Activated CD4-positive, alpha-beta memory T cell treated with anti-CD3 and anti-CD28 coated beads for 36 hours (primary cell): ENCODE measurements at regions not wholly inside any gene's neighbourhood (a gene's known extent, or its start where the extent isn't known, plus 50 kb on each side); places are given as distances from the start of the nearest gene placed in this dataset.
"Not testable (repeated sequence)": the region's sequence is repeated elsewhere in the genome, so short reads cannot be mapped to it uniquely, and the experiment has no call there.

Experiments used
- CTCF ChIA-PET: fragments of 350-600 bp; sonication (Branson Sonifier 250); formaldehyde crosslinking; loops from one replicate; lab custom pipeline; 2021; ENCODE audit warnings: antibody characterized with exemption, inconsistent platforms; lab: Charles Lee
- POLR2A ChIA-PET: fragments of 350-600 bp; sonication (Branson Sonifier 250); formaldehyde crosslinking; loops from one replicate; lab custom pipeline; 2021; ENCODE audit warnings: antibody characterized with exemption; lab: Charles Lee
- DNase-seq: peaks from one replicate; pipeline ENCODE4 v3.0.0-alpha.2; 2020
- H3K27ac Mint-ChIP-seq: one replicate; pipeline ENCODE4 v1.8.0; 2021; ENCODE audit warnings: mixed read lengths
- H3K27me3 Mint-ChIP-seq: one replicate; pipeline ENCODE4 v1.8.0; 2021; ENCODE audit warnings: mixed read lengths
- H3K36me3 Mint-ChIP-seq: one replicate; pipeline ENCODE4 v1.8.0; 2021; ENCODE audit warnings: mixed read lengths
- H3K4me1 Mint-ChIP-seq: one replicate; pipeline ENCODE4 v1.8.0; 2021; ENCODE audit warnings: low read depth, mixed read lengths
- H3K4me3 Mint-ChIP-seq: one replicate; pipeline ENCODE4 v1.8.0; 2021; ENCODE audit warnings: mild to moderate bottlenecking, mixed read lengths
- H3K9me3 Mint-ChIP-seq: one replicate; pipeline ENCODE4 v1.8.0; 2021; ENCODE audit warnings: mixed read lengths
- intact Hi-C: fragments of 100-400 bp; cut with micrococcal nuclease; formaldehyde crosslinking; loops from one replicate; pipeline ENCODE4 v1.15.1; 2023

GRCh38 chr9:87354147-87354546 is 143.5 kb upstream of the DAPK1 start:
- CTCF ChIA-PET, result no interaction called here
- DNase-seq, result no peak
- intact Hi-C loops, result no loop called here
- Mint-ChIP-seq H3K4me3 (no peak overlapping the region), H3K4me1 (no peaks in the 10 kb centered on the region), H3K36me3 (no peaks in the 10 kb centered on the region), H3K27me3 (peaks cover 11% of the 10 kb centered on the region), H3K9me3 (peaks cover 1% of the 10 kb centered on the region), H3K27ac (no peak overlapping the region)
- POLR2A ChIA-PET, result no interaction called here

- H3K9me3 Mint-ChIP-seq, result no peaks in the 10 kb centered on the region
- H3K27ac Mint-ChIP-seq, result no peak overlapping the region
- no peaks in the 10 kb centered on the region for H3K36me3 Mint-ChIP-seq
- ChIA-PET POLR2A (no interaction called here), CTCF (no interaction called here)
- H3K4me3 Mint-ChIP-seq, result no peak overlapping the region
- H3K27me3 Mint-ChIP-seq, result peaks cover 25% of the 10 kb centered on the region
- intact Hi-C loops, result no loop called here
- no peak for DNase-seq
- no peaks in the 10 kb centered on the region for H3K4me1 Mint-ChIP-seq
Observed at GRCh38 chr9:87357600-87357999, 140.1 kb upstream of the DAPK1 start.

- Mint-ChIP-seq H3K36me3 (no peaks in the 10 kb centered on the region), H3K4me1 (no peaks in the 10 kb centered on the region), H3K9me3 (peaks cover under 1% of the 10 kb centered on the region), H3K27ac (no peak overlapping the region), H3K27me3 (peaks cover 21% of the 10 kb centered on the region), H3K4me3 (no peak overlapping the region)
- ChIA-PET POLR2A (no interaction called here), CTCF (no interaction called here)
- intact Hi-C loops, result no loop called here
- no peak for DNase-seq
Observed at GRCh38 chr9:87359264-87359663, 138.4 kb upstream of the DAPK1 start.

GRCh38 chr9:87359958-87360601 is 137.6 kb upstream of the DAPK1 start:
- H3K9me3 Mint-ChIP-seq, result peaks cover 7% of the 10 kb centered on the region
- no peak for DNase-seq
- no peaks in the 10 kb centered on the region for H3K36me3 Mint-ChIP-seq
- CTCF ChIA-PET, result no interaction called here
- peaks cover 21% of the 10 kb centered on the region for H3K27me3 Mint-ChIP-seq
- no peaks in the 10 kb centered on the region for H3K4me1 Mint-ChIP-seq
- H3K4me3 Mint-ChIP-seq, result no peak overlapping the region
- intact Hi-C loops, result no loop called here
- POLR2A ChIA-PET, result no interaction called here
- no peak overlapping the region for H3K27ac Mint-ChIP-seq

- DNase-seq, result no peak
- H3K27me3 Mint-ChIP-seq, result peaks cover 26% of the 10 kb centered on the region
- CTCF ChIA-PET, result no interaction called here
- H3K4me1 Mint-ChIP-seq, result peaks cover 10% of the 10 kb centered on the region
- intact Hi-C loops, result no loop called here
- no peaks in the 10 kb centered on the region for H3K36me3 Mint-ChIP-seq
- no peaks in the 10 kb centered on the region for H3K9me3 Mint-ChIP-seq
- POLR2A ChIA-PET, result no interaction called here
- H3K27ac Mint-ChIP-seq, result no peak overlapping the region
- no peak overlapping the region for H3K4me3 Mint-ChIP-seq
Observed at GRCh38 chr9:87370049-87370685, 127.5 kb upstream of the DAPK1 start.

- Mint-ChIP-seq H3K27me3 (peaks cover 34% of the 10 kb centered on the region), H3K36me3 (no peaks in the 10 kb centered on the region), H3K9me3 (no peaks in the 10 kb centered on the region), H3K4me1 (peaks cover 10% of the 10 kb centered on the region), H3K4me3 (no peak overlapping the region), H3K27ac (no peak overlapping the region)
- ChIA-PET CTCF (no interaction called here), POLR2A (no interaction called here)
- no peak for DNase-seq
- intact Hi-C loops, result no loop called here
Observed at GRCh38 chr9:87371795-87372355, 125.8 kb upstream of the DAPK1 start.

GRCh38 chr9:87372356-87372851 is 125.3 kb upstream of the DAPK1 start:
- H3K4me3 Mint-ChIP-seq, result no peak overlapping the region
- H3K27me3 Mint-ChIP-seq, result peaks cover 36% of the 10 kb centered on the region
- intact Hi-C loops, result no loop called here
- H3K27ac Mint-ChIP-seq, result no peak overlapping the region
- no peak for DNase-seq
- H3K9me3 Mint-ChIP-seq, result no peaks in the 10 kb centered on the region
- no peaks in the 10 kb centered on the region for H3K36me3 Mint-ChIP-seq
- CTCF ChIA-PET, result no interaction called here
- POLR2A ChIA-PET, result no interaction called here
- H3K4me1 Mint-ChIP-seq, result peaks cover 10% of the 10 kb centered on the region

GRCh38 chr9:87374023-87374919 is 123.4 kb upstream of the DAPK1 start:
- not testable (repeated sequence) for H3K27ac Mint-ChIP-seq, H3K4me3 Mint-ChIP-seq, H3K36me3 Mint-ChIP-seq, H3K9me3 Mint-ChIP-seq, H3K4me1 Mint-ChIP-seq
- intact Hi-C loops, result loop anchor here (1.0 kb wide), 5 partner anchors 90 to 633 kb away; no protein-coding TSS in a partner anchor
- ChIA-PET CTCF (interaction anchor here (0.9 to 2.4 kb wide), 6 partner anchors 13 to 419 kb away, joined by 3 to 6 read pairs (median 4); no protein-coding TSS in a partner anchor), POLR2A (interaction anchor here (0.7 to 1.4 kb wide), 3 partner anchors 90 to 928 kb away, joined by 3 to 4 read pairs (median 3); no protein-coding TSS in a partner anchor)
- DNase-seq, result peak; percentile 83
- peaks cover 36% of the 10 kb centered on the region for H3K27me3 Mint-ChIP-seq

- Mint-ChIP-seq H3K4me3 (no peak overlapping the region), H3K4me1 (peaks cover 10% of the 10 kb centered on the region), H3K27ac (no peak overlapping the region), H3K9me3 (no peaks in the 10 kb centered on the region), H3K27me3 (peaks cover 27% of the 10 kb centered on the region), H3K36me3 (no peaks in the 10 kb centered on the region)
- DNase-seq, result no peak
- CTCF ChIA-PET, result interaction anchor here (1.7 to 2.4 kb wide), 2 partner anchors 45 to 89 kb away, joined by 3 to 6 read pairs; no protein-coding TSS in a partner anchor
- POLR2A ChIA-PET, result no interaction called here
- intact Hi-C loops, result no loop called here
Observed at GRCh38 chr9:87375397-87376073, 122.1 kb upstream of the DAPK1 start.

- POLR2A ChIA-PET, result no interaction called here
- no peak for DNase-seq
Observed at GRCh38 chr9:87378676-87379075, 119.0 kb upstream of the DAPK1 start.

GRCh38 chr9:87379300-87379699 is 118.4 kb upstream of the DAPK1 start:
- CTCF ChIA-PET, result no interaction called here
- Mint-ChIP-seq H3K4me1 (peaks cover 3% of the 10 kb centered on the region), H3K27me3 (peaks cover 16% of the 10 kb centered on the region), H3K9me3 (no peaks in the 10 kb centered on the region), H3K4me3 (no peak overlapping the region), H3K27ac (no peak overlapping the region), H3K36me3 (no peaks in the 10 kb centered on the region)
- POLR2A ChIA-PET, result no interaction called here
- intact Hi-C loops, result no loop called here
- no peak for DNase-seq

More at GRCh38 chr9:87378676-87379075, 119.0 kb upstream of the DAPK1 start:
- peaks cover 18% of the 10 kb centered on the region for H3K27me3 Mint-ChIP-seq
- CTCF ChIA-PET, result no interaction called here
- no peaks in the 10 kb centered on the region for H3K36me3 Mint-ChIP-seq
- H3K9me3 Mint-ChIP-seq, result no peaks in the 10 kb centered on the region
- no peak overlapping the region for H3K27ac Mint-ChIP-seq
- intact Hi-C loops, result no loop called here
- H3K4me1 Mint-ChIP-seq, result peaks cover 9% of the 10 kb centered on the region
- no peak overlapping the region for H3K4me3 Mint-ChIP-seq
